Mesothelial cell of epicardium (in vitro differentiated cells): ENCODE measurements at regions not wholly inside any gene's neighbourhood (a gene's known extent, or its start where the extent isn't known, plus 50 kb on each side); places are given as distances from the start of the nearest gene placed in this dataset.

Experiments
- DNase-seq, 2 experiments: peaks; one replicate each; pipeline ENCODE4 v3.0.0; 2021; ENCODE audit warnings: low spot score in 2 of 2; ENCODE audit not compliant: unreplicated experiment in 2 of 2
- H3K27ac Mint-ChIP-seq: 2 replicates; pipeline ENCODE4 v1.8.0; 2021; ENCODE audit warnings: mixed read lengths
- H3K27me3 Mint-ChIP-seq: 2 replicates; pipeline ENCODE4 v1.8.0; 2021; ENCODE audit warnings: low read depth, mixed read lengths
- H3K36me3 Mint-ChIP-seq: 2 replicates; pipeline ENCODE4 v1.8.0; 2021; ENCODE audit warnings: mixed read lengths
- H3K4me1 Mint-ChIP-seq: 2 replicates; pipeline ENCODE4 v1.8.0; 2021; ENCODE audit warnings: mixed read lengths
- H3K4me3 Mint-ChIP-seq: 2 replicates; pipeline ENCODE4 v1.8.0; 2021; ENCODE audit warnings: mild to moderate bottlenecking, moderate library complexity, mixed read lengths
- H3K9me3 Mint-ChIP-seq: 2 replicates; pipeline ENCODE4 v1.8.0; 2021; ENCODE audit warnings: mixed read lengths
- TF ChIP-seq, protein P1 (sequence below): fragments of 200-600 bp; sonication (generic); IDR thresholded peaks from one replicate; pipeline ENCODE4 v1.5.0; 2021; ENCODE audit warnings: antibody characterized with exemption; ENCODE audit not compliant: unreplicated experiment

DNA sequence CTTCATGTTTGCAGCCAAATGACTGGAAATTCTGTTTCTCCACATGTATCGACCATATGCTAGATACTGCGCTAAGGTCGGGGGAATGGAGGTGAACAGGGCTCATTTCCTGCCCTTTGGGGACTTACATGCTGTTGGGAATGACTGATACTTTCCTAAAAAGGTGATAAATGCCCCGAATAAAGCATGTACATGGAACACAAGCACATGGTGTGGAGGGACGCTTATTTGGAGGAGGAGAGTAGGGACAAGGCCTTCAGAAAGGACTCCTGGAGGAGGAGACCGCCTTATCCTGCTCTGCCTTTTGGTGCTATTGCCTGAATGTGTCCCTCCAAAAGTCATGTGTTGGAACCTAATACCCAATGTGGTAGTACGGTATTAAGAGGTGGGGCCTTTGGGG is 344.5 kb downstream of the PRL start:
- Mint-ChIP-seq H3K4me3 (no peak overlapping the region), H3K9me3 (no peaks in the 10 kb centered on the region), H3K36me3 (peaks cover 2% of the 10 kb centered on the region), H3K27ac (peak overlapping the region; percentile 19), H3K4me1 (peaks cover 65% of the 10 kb centered on the region), H3K27me3 (no peaks in the 10 kb centered on the region)
- TF ChIP-seq, protein P1, sequence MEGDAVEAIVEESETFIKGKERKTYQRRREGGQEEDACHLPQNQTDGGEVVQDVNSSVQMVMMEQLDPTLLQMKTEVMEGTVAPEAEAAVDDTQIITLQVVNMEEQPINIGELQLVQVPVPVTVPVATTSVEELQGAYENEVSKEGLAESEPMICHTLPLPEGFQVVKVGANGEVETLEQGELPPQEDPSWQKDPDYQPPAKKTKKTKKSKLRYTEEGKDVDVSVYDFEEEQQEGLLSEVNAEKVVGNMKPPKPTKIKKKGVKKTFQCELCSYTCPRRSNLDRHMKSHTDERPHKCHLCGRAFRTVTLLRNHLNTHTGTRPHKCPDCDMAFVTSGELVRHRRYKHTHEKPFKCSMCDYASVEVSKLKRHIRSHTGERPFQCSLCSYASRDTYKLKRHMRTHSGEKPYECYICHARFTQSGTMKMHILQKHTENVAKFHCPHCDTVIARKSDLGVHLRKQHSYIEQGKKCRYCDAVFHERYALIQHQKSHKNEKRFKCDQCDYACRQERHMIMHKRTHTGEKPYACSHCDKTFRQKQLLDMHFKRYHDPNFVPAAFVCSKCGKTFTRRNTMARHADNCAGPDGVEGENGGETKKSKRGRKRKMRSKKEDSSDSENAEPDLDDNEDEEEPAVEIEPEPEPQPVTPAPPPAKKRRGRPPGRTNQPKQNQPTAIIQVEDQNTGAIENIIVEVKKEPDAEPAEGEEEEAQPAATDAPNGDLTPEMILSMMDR = no peak
- no peak for DNase-seq

DNA sequence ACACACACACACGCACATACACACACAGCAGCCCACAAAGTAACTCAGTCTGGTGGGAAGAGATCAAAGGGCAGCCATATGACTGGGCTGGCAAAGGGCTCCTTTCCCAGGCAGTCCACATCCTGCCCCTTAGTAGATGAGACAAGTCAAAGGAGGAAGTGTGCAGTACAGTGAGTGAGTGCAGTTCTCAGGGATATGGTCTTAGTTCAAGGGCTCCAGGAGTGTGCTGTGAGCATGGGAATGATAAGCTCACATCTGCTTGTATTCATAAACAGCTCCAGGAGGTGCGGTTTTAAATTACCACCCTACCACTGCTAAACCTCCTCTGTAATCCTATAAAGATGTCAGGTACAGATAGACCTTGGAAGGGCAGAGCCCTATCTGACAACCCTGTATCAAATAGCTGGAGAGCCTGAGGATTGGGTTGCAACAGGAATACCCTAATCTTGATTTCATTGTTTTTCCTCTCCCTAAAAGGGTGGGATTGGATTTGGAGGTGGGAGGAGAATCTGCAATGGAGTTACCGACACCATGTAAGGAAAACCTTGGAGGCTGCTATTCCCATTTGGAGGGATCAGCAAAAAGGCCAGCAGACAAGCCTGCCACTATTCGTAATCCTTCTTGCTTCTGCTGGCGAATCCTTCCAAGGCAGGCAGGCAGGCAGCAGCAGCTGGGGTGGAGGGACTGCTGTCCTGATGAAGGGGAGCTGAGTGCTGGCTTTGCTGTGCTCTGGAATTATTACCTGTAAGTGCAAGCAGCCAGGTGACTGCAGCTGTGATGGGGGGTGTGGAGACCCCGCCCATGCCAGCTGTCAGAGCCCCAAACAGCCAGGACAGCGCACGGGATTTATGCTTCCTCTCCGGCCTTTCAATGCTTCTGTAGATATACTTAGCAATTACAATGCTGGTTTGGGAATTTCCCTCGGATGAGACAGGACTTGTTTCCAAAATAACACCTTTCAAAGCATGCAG is 342.7 kb downstream of the PRL start:
- peaks cover 6% of the 10 kb centered on the region for H3K36me3 Mint-ChIP-seq
- H3K4me1 Mint-ChIP-seq = peaks cover 50% of the 10 kb centered on the region
- no peak for DNase-seq
- H3K27ac Mint-ChIP-seq = peak overlapping the region; percentile 88
- TF ChIP-seq, protein P1 = no peak
- H3K4me3 Mint-ChIP-seq = no peak overlapping the region
- no peaks in the 10 kb centered on the region for H3K27me3 Mint-ChIP-seq
- no peaks in the 10 kb centered on the region for H3K9me3 Mint-ChIP-seq

DNA sequence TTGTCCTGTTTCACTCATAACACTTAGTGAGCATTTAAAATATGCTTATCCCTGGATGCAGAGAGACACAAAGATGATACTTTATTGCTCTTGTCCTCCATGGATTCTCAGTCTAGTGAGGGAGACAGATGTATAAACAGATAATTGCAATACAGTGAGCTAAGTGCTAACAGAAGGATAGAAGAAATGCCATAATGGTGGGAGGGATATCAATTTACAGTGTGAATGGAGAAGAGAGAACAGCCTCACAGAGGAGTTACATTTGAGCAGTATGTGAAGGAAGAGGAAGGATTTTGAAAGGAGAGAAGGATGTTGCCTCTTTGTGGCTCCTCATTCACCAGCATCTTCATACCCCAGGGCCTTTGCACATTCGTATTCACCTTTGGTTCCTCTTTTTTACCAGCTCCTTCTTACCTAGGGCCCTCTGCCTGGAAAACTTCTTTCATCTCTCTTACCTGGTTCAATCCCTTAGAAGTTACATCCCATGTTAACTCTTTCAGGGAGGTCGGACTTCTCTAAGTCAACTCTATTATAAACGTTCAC is 341.7 kb downstream of the PRL start:
- peaks cover 6% of the 10 kb centered on the region for H3K36me3 Mint-ChIP-seq
- H3K27ac Mint-ChIP-seq = peak overlapping the region; percentile 88
- H3K9me3 Mint-ChIP-seq = no peaks in the 10 kb centered on the region
- TF ChIP-seq, protein P1 = no peak
- peaks cover 42% of the 10 kb centered on the region for H3K4me1 Mint-ChIP-seq
- H3K4me3 Mint-ChIP-seq = no peak overlapping the region
- no peak for DNase-seq
- no peaks in the 10 kb centered on the region for H3K27me3 Mint-ChIP-seq

DNA sequence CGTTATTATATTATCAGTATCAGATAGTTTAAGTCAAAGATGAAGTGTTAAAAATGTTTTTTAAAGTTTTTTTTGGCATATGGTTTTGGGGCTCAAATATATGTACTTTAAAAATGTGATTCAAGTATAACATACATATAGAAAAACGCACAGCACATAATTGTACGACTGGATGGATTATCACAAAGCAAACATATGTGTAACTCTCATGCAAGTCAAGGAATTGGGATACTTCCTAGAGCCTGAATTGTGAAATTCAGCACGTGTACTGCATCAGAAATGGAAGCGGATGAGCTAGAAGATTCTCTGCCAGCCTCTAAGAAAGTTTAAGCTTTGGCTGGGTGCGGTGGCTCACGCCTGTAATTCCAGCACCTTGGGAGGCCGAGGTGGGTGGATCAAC is 340.9 kb downstream of the PRL start:
- Mint-ChIP-seq H3K9me3 (no peaks in the 10 kb centered on the region), H3K27me3 (no peaks in the 10 kb centered on the region), H3K4me1 (peaks cover 35% of the 10 kb centered on the region), H3K36me3 (peaks cover 6% of the 10 kb centered on the region), H3K27ac (peak overlapping the region; percentile 14), H3K4me3 (no peak overlapping the region)
- TF ChIP-seq, protein P1 = no peak
- no peak for DNase-seq

DNA sequence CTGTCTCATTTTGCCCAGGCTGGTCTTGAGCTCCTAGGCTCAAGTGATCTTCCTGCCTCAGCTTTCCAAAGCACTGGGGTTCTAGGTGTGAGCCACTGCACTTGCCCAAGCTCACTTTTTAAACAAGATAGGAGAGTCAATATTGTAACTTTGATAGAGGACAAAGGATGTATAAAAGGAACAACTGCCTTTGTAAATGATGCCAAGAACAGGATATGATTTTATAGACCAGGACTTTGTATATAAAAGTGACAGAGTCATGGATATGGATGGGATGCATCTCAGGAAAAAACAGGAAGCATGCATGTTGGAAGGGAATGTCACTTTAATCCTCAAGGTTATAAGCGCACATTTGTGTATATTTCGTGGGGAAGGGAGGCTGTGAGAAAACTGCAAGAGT is 338.4 kb downstream of the PRL start:
- Mint-ChIP-seq H3K4me3 (no peak overlapping the region), H3K4me1 (peaks cover 30% of the 10 kb centered on the region), H3K27ac (no peak overlapping the region), H3K36me3 (peaks cover 10% of the 10 kb centered on the region), H3K9me3 (no peaks in the 10 kb centered on the region), H3K27me3 (no peaks in the 10 kb centered on the region)
- TF ChIP-seq, protein P1 = no peak
- no peak for DNase-seq
